ENCODE measurements at regions not wholly inside any gene's neighbourhood (a gene's known extent, or its start where the extent isn't known, plus 50 kb on each side); places are given as distances from the start of the nearest gene placed in this dataset.

GRCh38 chr15:93179700-93180102, 90.7 kb upstream of the RGMA start:
- no peaks in the 10 kb centered on the region for H3K9me3 ChIP-seq
- intact Hi-C loops (cut with DNase I; ENCODE audit: low total_unique reads) = loop anchor here (5.0 kb wide), 1 partner anchor 98 kb away; no protein-coding TSS in a partner anchor
- H3K4me1 ChIP-seq = no peaks in the 10 kb centered on the region
- H3K27me3 ChIP-seq = no peaks in the 10 kb centered on the region
- no peak for TF ChIP-seq CTCF (IDR thresholded peaks at IDR 0.05)
- no peak for TF ChIP-seq POLR2AphosphoS5 (IDR thresholded peaks at IDR 0.05)
- no peak for TF ChIP-seq POLR2A (IDR thresholded peaks at IDR 0.05)
- no peak overlapping the region for H3K4me3 ChIP-seq
- no peaks in the 10 kb centered on the region for H3K36me3 ChIP-seq
- H3K27ac ChIP-seq = no peak overlapping the region
- DNase-seq (ENCODE audit: low spot score in 2 of 2) = no peak

GRCh38 chr15:93179072-93179471, 90.1 kb upstream of the RGMA start:
- Histone ChIP-seq H3K36me3 (no peaks in the 10 kb centered on the region), H3K27me3 (no peaks in the 10 kb centered on the region), H3K4me1 (no peaks in the 10 kb centered on the region), H3K4me3 (no peak overlapping the region), H3K9me3 (no peaks in the 10 kb centered on the region), H3K27ac (no peak overlapping the region)
- DNase-seq (ENCODE audit: low spot score in 2 of 2) = no peak
- TF ChIP-seq CTCF (IDR thresholded peaks at IDR 0.05) = no peak
- TF ChIP-seq POLR2AphosphoS5 (IDR thresholded peaks at IDR 0.05) = no peak
- no peak for TF ChIP-seq POLR2A (IDR thresholded peaks at IDR 0.05)
- intact Hi-C loops (cut with DNase I; ENCODE audit: low total_unique reads) = no loop called here

GRCh38 chr15:93178371-93178770, 89.4 kb upstream of the RGMA start:
- Histone ChIP-seq H3K4me3 (no peak overlapping the region), H3K27ac (no peak overlapping the region), H3K9me3 (no peaks in the 10 kb centered on the region), H3K36me3 (no peaks in the 10 kb centered on the region), H3K4me1 (no peaks in the 10 kb centered on the region), H3K27me3 (no peaks in the 10 kb centered on the region)
- intact Hi-C loops (cut with DNase I; ENCODE audit: low total_unique reads) = no loop called here
- TF ChIP-seq CTCF (IDR thresholded peaks at IDR 0.05) (no peak), POLR2A (IDR thresholded peaks at IDR 0.05) (no peak), POLR2AphosphoS5 (IDR thresholded peaks at IDR 0.05) (no peak)
- no peak for DNase-seq (ENCODE audit: low spot score in 2 of 2)

GRCh38 chr15:93176065-93176464, 87.1 kb upstream of the RGMA start:
- H3K4me1 ChIP-seq = no peaks in the 10 kb centered on the region
- H3K27ac ChIP-seq = no peak overlapping the region
- no peak overlapping the region for H3K4me3 ChIP-seq
- intact Hi-C loops (cut with DNase I; ENCODE audit: low total_unique reads) = no loop called here
- H3K36me3 ChIP-seq = no peaks in the 10 kb centered on the region
- TF ChIP-seq POLR2AphosphoS5 (IDR thresholded peaks at IDR 0.05) = no peak
- no peak for DNase-seq (ENCODE audit: low spot score in 2 of 2)
- no peaks in the 10 kb centered on the region for H3K9me3 ChIP-seq
- H3K27me3 ChIP-seq = no peaks in the 10 kb centered on the region

GRCh38 chr15:93174836-93175235, 85.8 kb upstream of the RGMA start:
- Histone ChIP-seq H3K36me3 (no peaks in the 10 kb centered on the region), H3K27ac (no peak overlapping the region), H3K27me3 (no peaks in the 10 kb centered on the region), H3K4me3 (no peak overlapping the region), H3K4me1 (no peaks in the 10 kb centered on the region), H3K9me3 (no peaks in the 10 kb centered on the region)
- no peak for DNase-seq (ENCODE audit: low spot score in 2 of 2)
- intact Hi-C loops (cut with DNase I; ENCODE audit: low total_unique reads) = no loop called here
- TF ChIP-seq CTCF (IDR thresholded peaks at IDR 0.05) = no peak
- no peak for TF ChIP-seq POLR2AphosphoS5 (IDR thresholded peaks at IDR 0.05)
- no peak for TF ChIP-seq POLR2A (IDR thresholded peaks at IDR 0.05)

- Histone ChIP-seq H3K27ac (no peak overlapping the region), H3K36me3 (no peaks in the 10 kb centered on the region), H3K4me3 (no peak overlapping the region), H3K9me3 (no peaks in the 10 kb centered on the region), H3K27me3 (no peaks in the 10 kb centered on the region), H3K4me1 (no peaks in the 10 kb centered on the region)
- intact Hi-C loops (cut with DNase I; ENCODE audit: low total_unique reads) = no loop called here
- TF ChIP-seq POLR2A (IDR thresholded peaks at IDR 0.05) = no peak
- no peak for TF ChIP-seq POLR2AphosphoS5 (IDR thresholded peaks at IDR 0.05)
- TF ChIP-seq CTCF (IDR thresholded peaks at IDR 0.05) = no peak
- DNase-seq (ENCODE audit: low spot score in 2 of 2) = no peak
These were observed 84.4 kb upstream of the RGMA start for GRCh38 chr15:93173369-93173768.
